Nephron (organoid): ENCODE measurements at regions not wholly inside any gene's neighbourhood (a gene's known extent, or its start where the extent isn't known, plus 50 kb on each side); places are given as distances from the start of the nearest gene placed in this dataset.

ENCODE experiments used
- H3K27ac Mint-ChIP-seq, 3 experiments: 2 replicates each; pipeline ENCODE4 v1.8.0; 2020; ENCODE audit warnings: mixed read lengths in 3 of 3, mild to moderate bottlenecking in 2 of 3, moderate library complexity in 1 of 3
- H3K27me3 Mint-ChIP-seq: 2 replicates; pipeline ENCODE4 v1.8.0; 2021; ENCODE audit warnings: low read depth, mild to moderate bottlenecking, moderate library complexity, mixed read lengths
- H3K36me3 Mint-ChIP-seq: 2 replicates; pipeline ENCODE4 v1.8.0; 2020; ENCODE audit warnings: low read depth, mixed read lengths
- H3K4me1 Mint-ChIP-seq: 2 replicates; pipeline ENCODE4 v1.8.0; 2020; ENCODE audit warnings: mixed read lengths
- H3K4me3 Mint-ChIP-seq, 3 experiments: 2 replicates each; pipeline ENCODE4 v1.8.0; 2020; ENCODE audit warnings: mild to moderate bottlenecking in 3 of 3, mixed read lengths in 3 of 3, moderate library complexity in 2 of 3
- H3K9me3 Mint-ChIP-seq: 2 replicates; pipeline ENCODE4 v1.8.0; 2020; ENCODE audit warnings: mixed read lengths
- TF ChIP-seq, protein P1 (sequence below), 3 experiments: fragments of 200-600 bp; sonication (generic); IDR thresholded peaks; one replicate each; pipeline ENCODE4 v1.5.0; 2021; ENCODE audit warnings: antibody characterized with exemption in 3 of 3; ENCODE audit not compliant: unreplicated experiment in 3 of 3

GRCh38 chr3:171959532-171960089 is 79.8 kb upstream of the FNDC3B start:
- H3K4me3 Mint-ChIP-seq = no peak overlapping the region
- H3K27ac Mint-ChIP-seq = peak overlapping the region; percentile 45 to 77 (median 75)
- TF ChIP-seq, protein P1, sequence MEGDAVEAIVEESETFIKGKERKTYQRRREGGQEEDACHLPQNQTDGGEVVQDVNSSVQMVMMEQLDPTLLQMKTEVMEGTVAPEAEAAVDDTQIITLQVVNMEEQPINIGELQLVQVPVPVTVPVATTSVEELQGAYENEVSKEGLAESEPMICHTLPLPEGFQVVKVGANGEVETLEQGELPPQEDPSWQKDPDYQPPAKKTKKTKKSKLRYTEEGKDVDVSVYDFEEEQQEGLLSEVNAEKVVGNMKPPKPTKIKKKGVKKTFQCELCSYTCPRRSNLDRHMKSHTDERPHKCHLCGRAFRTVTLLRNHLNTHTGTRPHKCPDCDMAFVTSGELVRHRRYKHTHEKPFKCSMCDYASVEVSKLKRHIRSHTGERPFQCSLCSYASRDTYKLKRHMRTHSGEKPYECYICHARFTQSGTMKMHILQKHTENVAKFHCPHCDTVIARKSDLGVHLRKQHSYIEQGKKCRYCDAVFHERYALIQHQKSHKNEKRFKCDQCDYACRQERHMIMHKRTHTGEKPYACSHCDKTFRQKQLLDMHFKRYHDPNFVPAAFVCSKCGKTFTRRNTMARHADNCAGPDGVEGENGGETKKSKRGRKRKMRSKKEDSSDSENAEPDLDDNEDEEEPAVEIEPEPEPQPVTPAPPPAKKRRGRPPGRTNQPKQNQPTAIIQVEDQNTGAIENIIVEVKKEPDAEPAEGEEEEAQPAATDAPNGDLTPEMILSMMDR (IDR thresholded peaks at IDR 0.05; ENCODE audit: unreplicated experiment in 3 of 3) = no peak
- no peaks in the 10 kb centered on the region for H3K27me3 Mint-ChIP-seq
- no peaks in the 10 kb centered on the region for H3K9me3 Mint-ChIP-seq
- peaks cover 27% of the 10 kb centered on the region for H3K4me1 Mint-ChIP-seq
- H3K36me3 Mint-ChIP-seq = no peaks in the 10 kb centered on the region

DNA sequence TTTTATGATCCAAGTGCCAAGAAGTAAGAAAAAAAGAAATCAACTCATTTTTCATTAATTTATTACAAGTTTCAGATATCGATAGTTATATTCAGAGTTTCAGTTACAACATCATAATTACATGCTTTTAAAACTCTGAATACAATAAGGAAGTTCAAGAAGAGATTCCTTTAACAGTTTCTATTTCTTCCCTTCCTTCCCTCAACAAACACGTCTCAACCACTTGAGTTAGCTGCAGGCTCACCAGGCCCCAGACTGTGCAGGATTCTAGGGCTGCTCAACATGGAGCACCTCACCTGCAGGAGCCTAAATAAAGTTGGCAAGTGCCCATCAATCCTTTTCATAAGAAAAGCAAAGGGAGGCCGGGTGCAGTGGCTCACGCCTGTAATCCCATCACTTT is 79.2 kb upstream of the FNDC3B start:
- no peaks in the 10 kb centered on the region for H3K36me3 Mint-ChIP-seq

GRCh38 chr3:171962137-171962720 is 77.1 kb upstream of the FNDC3B start:
- TF ChIP-seq, protein P1 (IDR thresholded peaks at IDR 0.05; ENCODE audit: unreplicated experiment in 3 of 3) = no peak
- Mint-ChIP-seq H3K9me3 (no peaks in the 10 kb centered on the region), H3K27ac (no peak overlapping the region), H3K4me1 (peaks cover 21% of the 10 kb centered on the region), H3K4me3 (no peak overlapping the region), H3K36me3 (no peaks in the 10 kb centered on the region), H3K27me3 (no peaks in the 10 kb centered on the region)

More for the DNA sequence above, 79.2 kb upstream of the FNDC3B start:
- Mint-ChIP-seq H3K9me3 (no peaks in the 10 kb centered on the region), H3K4me3 (no peak overlapping the region), H3K4me1 (peaks cover 21% of the 10 kb centered on the region), H3K27ac (peak overlapping the region; percentile 45 to 77 (median 75)), H3K27me3 (no peaks in the 10 kb centered on the region)
- TF ChIP-seq, protein P1 (IDR thresholded peaks at IDR 0.05; ENCODE audit: unreplicated experiment in 3 of 3) = no peak

- no peaks in the 10 kb centered on the region for H3K36me3 Mint-ChIP-seq
- H3K9me3 Mint-ChIP-seq = no peaks in the 10 kb centered on the region
- H3K4me1 Mint-ChIP-seq = peaks cover 31% of the 10 kb centered on the region
- TF ChIP-seq, protein P1 (IDR thresholded peaks at IDR 0.05; ENCODE audit: unreplicated experiment in 3 of 3) = no peak
- no peaks in the 10 kb centered on the region for H3K27me3 Mint-ChIP-seq
- H3K27ac Mint-ChIP-seq = no peak overlapping the region
- H3K4me3 Mint-ChIP-seq = no peak overlapping the region
Observed at GRCh38 chr3:171963546-171963945, 75.8 kb upstream of the FNDC3B start.

GRCh38 chr3:171965067-171965712 is 74.2 kb upstream of the FNDC3B start:
- peaks cover 27% of the 10 kb centered on the region for H3K4me1 Mint-ChIP-seq
- no peaks in the 10 kb centered on the region for H3K9me3 Mint-ChIP-seq
- TF ChIP-seq, protein P1 (IDR thresholded peaks at IDR 0.05; ENCODE audit: unreplicated experiment in 3 of 3) = no peak
- H3K27me3 Mint-ChIP-seq = no peaks in the 10 kb centered on the region
- no peak overlapping the region for H3K4me3 Mint-ChIP-seq
- peak overlapping the region in 1 of 3 experiments; percentile 39 for H3K27ac Mint-ChIP-seq
- no peaks in the 10 kb centered on the region for H3K36me3 Mint-ChIP-seq
